Smooth muscle cell (in vitro differentiated cells): ENCODE measurements at regions not wholly inside any gene's neighbourhood (a gene's known extent, or its start where the extent isn't known, plus 50 kb on each side); places are given as distances from the start of the nearest gene placed in this dataset.

Experiments
- DNase-seq: peaks from one replicate; lab custom pipeline; 2025; ENCODE audit not compliant: unreplicated experiment; lab: John Stamatoyannopoulos, UW
- H2AFZ ChIP-seq: fragments of 200-600 bp; sonication (generic); 2 replicates; pipeline ENCODE4 v1.6.0; 2016; ENCODE audit warnings: antibody characterized with exemption, low read depth, mild to moderate bottlenecking
- H3F3A ChIP-seq: fragments of 200-600 bp; sonication (generic); 2 replicates; pipeline ENCODE4 v1.6.0; 2017; ENCODE audit warnings: antibody characterized with exemption, low read depth
- H3K27ac ChIP-seq: fragments of 200-600 bp; sonication (generic); 2 replicates; pipeline ENCODE4 v1.5.1; 2016; ENCODE audit warnings: low read depth, mild to moderate bottlenecking
- H3K27me3 ChIP-seq: fragments of 200-600 bp; sonication (generic); 2 replicates; pipeline ENCODE4 v1.6.1; 2016; ENCODE audit warnings: low read depth, mild to moderate bottlenecking
- H3K36me3 ChIP-seq: fragments of 200-600 bp; sonication (generic); 2 replicates; pipeline ENCODE4 v1.5.1; 2016; ENCODE audit warnings: low read depth
- H3K4me1 ChIP-seq: fragments of 200-600 bp; sonication (generic); 2 replicates; pipeline ENCODE4 v1.5.1; 2016; ENCODE audit warnings: low read depth
- H3K4me2 ChIP-seq: fragments of 200-600 bp; sonication (generic); 2 replicates; pipeline ENCODE4 v1.6.0; 2016; ENCODE audit warnings: mild to moderate bottlenecking
- H3K4me3 ChIP-seq: fragments of 200-600 bp; sonication (generic); 2 replicates; pipeline ENCODE4 v1.5.1; 2016; ENCODE audit warnings: mild to moderate bottlenecking
- H3K79me2 ChIP-seq: fragments of 200-600 bp; sonication (generic); 2 replicates; pipeline ENCODE4 v1.6.0; 2016; ENCODE audit warnings: low read depth, mild to moderate bottlenecking
- H3K9ac ChIP-seq: fragments of 200-600 bp; sonication (generic); 2 replicates; pipeline ENCODE4 v1.6.0; 2016; ENCODE audit warnings: low read depth
- H3K9me3 ChIP-seq: fragments of 200-600 bp; sonication (generic); replicated peaks from 2 replicates; pipeline ENCODE4 v1.5.1; 2016; ENCODE audit warnings: low read depth
- H4K20me1 ChIP-seq: fragments of 200-600 bp; sonication (generic); 2 replicates; pipeline ENCODE4 v1.6.0; 2016; ENCODE audit warnings: low read depth
- WGBS: methylation state at CpG from one replicate; pipeline ENCODE4 v1.1.7; 2016; ENCODE audit warnings: low lambda C conversion rate; 5-methylcytosine and 5-hydroxymethylcytosine counted together
- TF ChIP-seq, protein P1 (sequence below): fragments of 200-600 bp; sonication (generic); IDR thresholded peaks from 2 replicates; pipeline ENCODE4 v1.5.1; 2017; ENCODE audit warnings: borderline replicate concordance, mild to moderate bottlenecking, antibody characterized with exemption; ENCODE audit not compliant: insufficient read depth, poor library complexity, severe bottlenecking

DNA sequence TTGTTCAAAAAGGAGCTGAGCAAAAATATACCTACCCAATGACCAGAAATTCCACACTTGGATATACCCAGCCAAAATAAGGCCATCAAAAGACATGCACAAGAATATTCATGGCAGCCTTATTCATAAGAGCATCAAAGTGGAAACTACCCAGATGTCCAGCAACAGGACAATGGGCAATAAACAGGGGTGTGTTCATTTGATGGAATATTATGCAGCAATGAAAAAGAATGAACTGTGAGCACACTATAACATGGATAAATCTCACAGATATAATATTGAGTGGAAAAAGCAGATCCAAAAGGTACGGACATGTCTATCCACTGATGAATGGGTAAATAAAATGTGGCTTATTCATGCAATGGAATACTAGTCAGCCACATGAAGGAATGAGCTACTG, 209.2 kb upstream of the LHX5 start:
- H3K27me3 ChIP-seq: peaks cover 16% of the 10 kb centered on the region
- H3K27ac ChIP-seq: no peak overlapping the region
- H3K36me3 ChIP-seq: no peaks in the 10 kb centered on the region
- no peaks in the 10 kb centered on the region for H3F3A ChIP-seq
- H2AFZ ChIP-seq: no peak overlapping the region
- H3K9me3 ChIP-seq: no peaks in the 10 kb centered on the region
- WGBS: 93% methylated on average over 1 of the region's 1 CpG
- no peaks in the 10 kb centered on the region for H3K79me2 ChIP-seq
- H3K4me2 ChIP-seq: no peak overlapping the region
- TF ChIP-seq, protein P1, sequence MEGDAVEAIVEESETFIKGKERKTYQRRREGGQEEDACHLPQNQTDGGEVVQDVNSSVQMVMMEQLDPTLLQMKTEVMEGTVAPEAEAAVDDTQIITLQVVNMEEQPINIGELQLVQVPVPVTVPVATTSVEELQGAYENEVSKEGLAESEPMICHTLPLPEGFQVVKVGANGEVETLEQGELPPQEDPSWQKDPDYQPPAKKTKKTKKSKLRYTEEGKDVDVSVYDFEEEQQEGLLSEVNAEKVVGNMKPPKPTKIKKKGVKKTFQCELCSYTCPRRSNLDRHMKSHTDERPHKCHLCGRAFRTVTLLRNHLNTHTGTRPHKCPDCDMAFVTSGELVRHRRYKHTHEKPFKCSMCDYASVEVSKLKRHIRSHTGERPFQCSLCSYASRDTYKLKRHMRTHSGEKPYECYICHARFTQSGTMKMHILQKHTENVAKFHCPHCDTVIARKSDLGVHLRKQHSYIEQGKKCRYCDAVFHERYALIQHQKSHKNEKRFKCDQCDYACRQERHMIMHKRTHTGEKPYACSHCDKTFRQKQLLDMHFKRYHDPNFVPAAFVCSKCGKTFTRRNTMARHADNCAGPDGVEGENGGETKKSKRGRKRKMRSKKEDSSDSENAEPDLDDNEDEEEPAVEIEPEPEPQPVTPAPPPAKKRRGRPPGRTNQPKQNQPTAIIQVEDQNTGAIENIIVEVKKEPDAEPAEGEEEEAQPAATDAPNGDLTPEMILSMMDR: no peak
- no peaks in the 10 kb centered on the region for H3K4me1 ChIP-seq
- no peak for DNase-seq
- H3K4me3 ChIP-seq: no peak overlapping the region
- H4K20me1 ChIP-seq: no peaks in the 10 kb centered on the region
- H3K9ac ChIP-seq: no peak overlapping the region

DNA sequence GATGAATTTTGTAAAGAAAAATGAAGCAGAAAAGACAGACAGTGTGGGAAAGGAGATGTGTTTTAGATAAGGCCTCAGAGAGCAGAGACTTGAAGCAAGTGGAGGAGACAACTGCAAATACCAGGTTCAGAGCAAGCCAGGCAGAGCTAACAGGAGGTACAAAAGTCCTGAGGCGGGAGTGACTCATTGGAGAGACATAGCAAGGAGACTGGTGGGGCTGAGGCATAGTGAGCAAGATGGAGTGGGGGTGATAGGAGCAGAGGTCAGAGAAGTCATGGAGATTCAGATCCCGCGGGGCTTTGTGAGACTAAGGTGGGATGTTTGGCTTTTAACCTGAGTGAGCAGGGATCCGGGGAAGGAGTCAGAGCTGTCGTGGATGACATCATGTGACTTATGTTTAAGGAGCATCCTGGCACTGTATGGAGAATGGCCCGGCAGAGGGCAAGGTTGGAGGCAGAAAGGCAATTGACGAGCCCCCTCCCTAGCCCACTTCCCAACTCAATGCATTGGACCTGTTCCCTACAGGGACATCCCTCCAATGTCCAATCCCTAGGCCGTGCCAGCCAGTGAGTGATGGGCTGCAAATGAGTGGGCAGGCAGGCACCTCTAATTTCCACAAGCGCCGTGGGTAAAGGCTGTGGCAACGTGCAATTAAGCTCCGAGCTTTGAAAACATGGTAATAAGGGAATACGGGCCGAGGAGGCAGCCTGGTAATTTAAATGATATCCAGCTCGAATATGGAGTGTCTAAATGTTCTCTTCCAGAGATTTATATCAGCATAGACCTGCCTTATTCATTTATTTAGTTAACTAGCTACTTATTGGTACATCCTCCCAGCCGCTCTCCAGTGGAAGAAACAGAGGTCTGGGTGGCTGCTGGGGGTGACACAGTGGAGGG, 206.8 kb upstream of the LHX5 start:
- H3K79me2 ChIP-seq: no peaks in the 10 kb centered on the region
- H3K4me1 ChIP-seq: peaks cover 5% of the 10 kb centered on the region
- no peak overlapping the region for H3K4me2 ChIP-seq
- H3K27me3 ChIP-seq: peaks cover 16% of the 10 kb centered on the region
- H4K20me1 ChIP-seq: no peaks in the 10 kb centered on the region
- 85% methylated on average over 16 of the region's 16 CpGs for WGBS
- H3K4me3 ChIP-seq: no peak overlapping the region
- H3K27ac ChIP-seq: no peak overlapping the region
- TF ChIP-seq, protein P1: no peak
- no peak for DNase-seq
- H3K9ac ChIP-seq: no peak overlapping the region
- no peak overlapping the region for H2AFZ ChIP-seq
- H3K36me3 ChIP-seq: no peaks in the 10 kb centered on the region
- no peaks in the 10 kb centered on the region for H3K9me3 ChIP-seq
- H3F3A ChIP-seq: no peaks in the 10 kb centered on the region

DNA sequence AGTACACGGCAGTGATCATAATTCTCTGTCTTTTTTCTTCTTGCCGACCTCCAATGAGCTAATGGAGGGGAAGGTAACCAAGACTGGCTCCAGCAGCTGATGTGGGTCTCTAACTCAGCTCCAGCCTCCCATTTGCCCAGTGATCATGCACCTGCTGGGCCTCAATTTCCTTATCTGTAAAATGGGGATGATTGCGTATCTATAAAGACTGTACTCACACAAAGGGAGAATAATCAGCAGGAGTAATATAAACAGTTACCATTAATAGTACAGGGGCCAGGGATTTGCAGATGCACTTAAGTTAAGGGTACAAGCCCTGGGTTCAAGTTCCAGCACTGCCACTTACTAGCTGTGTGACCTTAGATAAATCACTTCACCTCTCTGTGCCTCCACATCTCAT, 204.9 kb upstream of the LHX5 start:
- H3K27ac ChIP-seq: no peak overlapping the region
- no peaks in the 10 kb centered on the region for H4K20me1 ChIP-seq
- H2AFZ ChIP-seq: no peak overlapping the region
- H3K4me1 ChIP-seq: peaks cover 8% of the 10 kb centered on the region
- no peaks in the 10 kb centered on the region for H3K9me3 ChIP-seq
- H3K4me3 ChIP-seq: no peak overlapping the region
- no peak for DNase-seq
- H3K27me3 ChIP-seq: peaks cover 10% of the 10 kb centered on the region
- no peaks in the 10 kb centered on the region for H3K79me2 ChIP-seq
- no peak overlapping the region for H3K9ac ChIP-seq
- no peaks in the 10 kb centered on the region for H3K36me3 ChIP-seq
- H3F3A ChIP-seq: no peaks in the 10 kb centered on the region
- H3K4me2 ChIP-seq: no peak overlapping the region
- TF ChIP-seq, protein P1: no peak
- 94% methylated on average over 3 of the region's 3 CpGs for WGBS

DNA sequence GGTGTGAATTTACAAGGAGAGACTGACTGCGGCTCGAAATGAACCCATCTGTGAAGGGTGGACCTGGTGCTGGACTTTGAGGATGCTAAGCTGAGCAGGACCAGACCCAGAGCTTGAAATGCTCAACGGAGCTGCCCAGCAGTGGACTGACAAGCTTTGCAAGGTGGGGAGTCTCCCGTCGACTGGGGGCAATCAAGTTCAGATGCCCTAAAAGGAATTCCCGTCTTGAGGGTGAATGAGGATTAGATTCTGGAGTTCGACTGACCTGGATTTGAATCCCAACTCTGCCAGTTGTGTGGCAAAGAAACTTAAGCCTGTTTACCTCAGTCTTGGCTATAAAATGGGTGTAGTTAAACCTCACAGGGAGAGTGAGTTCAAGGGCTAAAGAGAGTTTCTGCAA, 204.4 kb upstream of the LHX5 start:
- WGBS: 75% methylated on average over 7 of the region's 7 CpGs
- H3K27ac ChIP-seq: no peak overlapping the region
- H3K4me3 ChIP-seq: no peak overlapping the region
- H3K27me3 ChIP-seq: peaks cover 10% of the 10 kb centered on the region
- H3K4me1 ChIP-seq: peaks cover 8% of the 10 kb centered on the region
- no peaks in the 10 kb centered on the region for H3F3A ChIP-seq
- TF ChIP-seq, protein P1: no peak
- no peaks in the 10 kb centered on the region for H3K36me3 ChIP-seq
- H2AFZ ChIP-seq: no peak overlapping the region
- H3K79me2 ChIP-seq: no peaks in the 10 kb centered on the region
- no peak for DNase-seq
- H3K9ac ChIP-seq: no peak overlapping the region
- H3K4me2 ChIP-seq: no peak overlapping the region
- no peaks in the 10 kb centered on the region for H4K20me1 ChIP-seq
- H3K9me3 ChIP-seq: no peaks in the 10 kb centered on the region
